Transverse colon (tissue), 4 donors: ENCODE measurements at regions not wholly inside any gene's neighbourhood (a gene's known extent, or its start where the extent isn't known, plus 50 kb on each side); places are given as distances from the start of the nearest gene placed in this dataset.

Experiments used
- DNase-seq: peaks from one replicate; pipeline ENCODE4 v3.0.0-alpha.2; 2019
- H3K27ac ChIP-seq, 4 donors: fragments of 200-600 bp; sonication (generic); 2 replicates each; pipeline ENCODE4 v1.5.1; 2016 to 2018; ENCODE audit warnings: inconsistent platforms in 4 of 4
- H3K27me3 ChIP-seq: fragments of 200-600 bp; sonication (generic); 2 replicates; pipeline ENCODE4 v1.5.1; 2017; ENCODE audit warnings: inconsistent platforms
- H3K36me3 ChIP-seq, 4 donors: fragments of 200-600 bp; sonication (generic); 2 replicates each; pipeline ENCODE4 v1.5.1; 2017 to 2019; ENCODE audit warnings: inconsistent platforms in 4 of 4
- H3K4me1 ChIP-seq, 4 donors: fragments of 200-600 bp; sonication (generic); 2 replicates each; pipeline ENCODE4 v1.5.1; 2017 to 2020; ENCODE audit warnings: inconsistent platforms in 4 of 4
- H3K4me3 ChIP-seq, 4 donors: fragments of 200-600 bp; sonication (generic); 1 replicate in 1 of 4; 2 replicates in 3 of 4; pipeline versions ENCODE4 v1.5.1 to v1.6.1; 2017 to 2019; ENCODE audit warnings: inconsistent platforms in 4 of 4
- H3K9me3 ChIP-seq, 2 donors: fragments of 200-600 bp; sonication (generic); 2 replicates each; pipeline ENCODE4 v1.5.1; 2017 to 2019; ENCODE audit warnings: inconsistent platforms in 2 of 2
- CTCF ChIP-seq, 5 experiments: fragments of 200-600 bp in 3 of 5; fragments of 450-650 bp in 2 of 5; sonication (generic) in 3 of 5; IDR thresholded peaks; 1 replicate in 2 of 5; 2 replicates in 3 of 5; pipeline ENCODE4 v1.5.1; 2016 to 2017; ENCODE audit warnings: antibody characterized with exemption in 5 of 5, inconsistent platforms in 3 of 5, mild to moderate bottlenecking in 2 of 5, moderate library complexity in 1 of 5
- EP300 ChIP-seq: sonication (generic); formaldehyde crosslinking; IDR thresholded peaks from one replicate; pipeline ENCODE4 v1.6.1; 2017; ENCODE audit warnings: antibody characterized with exemption, low read depth
- POLR2A ChIP-seq: fragments of 450-650 bp; IDR thresholded peaks from one replicate; pipeline ENCODE4 v1.6.1; 2016; ENCODE audit warnings: antibody characterized with exemption, mild to moderate bottlenecking, moderate library complexity
- POLR2AphosphoS5 ChIP-seq, 3 donors: sonication (generic); formaldehyde crosslinking; IDR thresholded peaks; one replicate each; pipeline ENCODE4 v1.6.1; 2016; ENCODE audit warnings: antibody characterized with exemption in 3 of 3
- WGBS, 2 donors: methylation state at CpG; one replicate each; pipeline ENCODE4 v1.1.5; 2018; ENCODE audit warnings: low coverage in 1 of 2; 5-methylcytosine and 5-hydroxymethylcytosine counted together
- in situ Hi-C, 4 donors: fragments of 200-750 bp; cut with MboI; loops; one replicate each; pipeline versions ENCODE4 v1.15.0 to v1.15.1; 2017; ENCODE audit warnings: low sequenced_read_pairs in 3 of 4, low pct_ligation_motif_present in 1 of 4, low pct_unique_long_range_greater_than_20kb in 1 of 4
- intact Hi-C: fragments of 100-400 bp; cut with DNase I; formaldehyde crosslinking; loops from one replicate; pipeline ENCODE4 v1.15.1; 2023; ENCODE audit warnings: low total_unique reads

- in situ Hi-C loops, result no loop called here
- intact Hi-C loops, result no loop called here
- no peak for DNase-seq
- no peak overlapping the region for H3K27ac ChIP-seq
- WGBS, 2 donors, result 26% methylated on average over 3 of the region's 3 CpGs
- no peaks in the 10 kb centered on the region for H3K4me1 ChIP-seq
- TF ChIP-seq POLR2AphosphoS5 (IDR thresholded peaks at IDR 0.05) (no peak), EP300 (no peak), CTCF (IDR thresholded peaks at IDR 0.05) (peak in 4 of 5 experiments; percentile 17 to 43 (median 26))
- H3K36me3 ChIP-seq, result no peaks in the 10 kb centered on the region
- H3K9me3 ChIP-seq, result no peaks in the 10 kb centered on the region
- H3K4me3 ChIP-seq, result no peak overlapping the region
- no peaks in the 10 kb centered on the region for H3K27me3 ChIP-seq
Measured at GRCh38 chr4:180150818-180151217, 2092.4 kb upstream of the TENM3 start.

GRCh38 chr4:180152831-180153230 lies 2090.4 kb upstream of the TENM3 start:
- intact Hi-C loops (no loop called here), in situ Hi-C loops (no loop called here)
- Histone ChIP-seq H3K36me3 (no peaks in the 10 kb centered on the region), H3K9me3 (no peaks in the 10 kb centered on the region), H3K4me3 (no peak overlapping the region), H3K4me1 (no peaks in the 10 kb centered on the region), H3K27ac (no peak overlapping the region), H3K27me3 (no peaks in the 10 kb centered on the region)
- 66 to 82% methylated on average over 3 of the region's 3 CpGs for WGBS, 2 donors
- no peak for DNase-seq
- TF ChIP-seq POLR2AphosphoS5 (IDR thresholded peaks at IDR 0.05) (no peak), EP300 (no peak), POLR2A (no peak), CTCF (IDR thresholded peaks at IDR 0.05) (no peak)

- Histone ChIP-seq H3K9me3 (no peaks in the 10 kb centered on the region), H3K4me1 (no peaks in the 10 kb centered on the region), H3K27ac (no peak overlapping the region), H3K36me3 (no peaks in the 10 kb centered on the region), H3K4me3 (no peak overlapping the region), H3K27me3 (no peaks in the 10 kb centered on the region)
- intact Hi-C loops, result no loop called here
- DNase-seq, result no peak
- WGBS, 2 donors, result 90 to 91% methylated on average over 5 of the region's 5 CpGs
- TF ChIP-seq EP300 (no peak), POLR2A (no peak), POLR2AphosphoS5 (IDR thresholded peaks at IDR 0.05) (no peak), CTCF (IDR thresholded peaks at IDR 0.05) (no peak)
- in situ Hi-C loops, result no loop called here
Measured at GRCh38 chr4:180153587-180153986, 2089.6 kb upstream of the TENM3 start.

- Histone ChIP-seq H3K27me3 (no peaks in the 10 kb centered on the region), H3K36me3 (no peaks in the 10 kb centered on the region), H3K27ac (no peak overlapping the region), H3K9me3 (no peaks in the 10 kb centered on the region), H3K4me3 (no peak overlapping the region), H3K4me1 (no peaks in the 10 kb centered on the region)
- TF ChIP-seq POLR2A, result no peak
- no peak for TF ChIP-seq EP300
- TF ChIP-seq CTCF (IDR thresholded peaks at IDR 0.05), result no peak
- TF ChIP-seq POLR2AphosphoS5 (IDR thresholded peaks at IDR 0.05), result no peak
- in situ Hi-C loops, result no loop called here
- no peak for DNase-seq
- intact Hi-C loops, result no loop called here
- 73 to 100% methylated on average over 1 of the region's 1 CpG for WGBS, 2 donors
Measured at GRCh38 chr4:180156684-180157083, 2086.5 kb upstream of the TENM3 start.
